A549 (cell line): ENCODE measurements at regions not wholly inside any gene's neighbourhood (a gene's known extent, or its start where the extent isn't known, plus 50 kb on each side); places are given as distances from the start of the nearest gene placed in this dataset.

ENCODE experiments used
- ATAC-seq, 2 experiments: fragments of 200-7000 bp in 1 of 2; fragments of >200 bp in 1 of 2; cut with Nextera tagmentation in 1 of 2; cut with Tn5 transposase in 1 of 2; 3 replicates each; pipeline versions ENCODE4 v1.8.0 to v1.9.1; 2018 to 2020; ENCODE audit warnings: mild to moderate bottlenecking in 1 of 2, moderate library complexity in 1 of 2
- CTCF ChIA-PET: fragments of 300-600 bp; sonication (Branson Sonifier 250); formaldehyde crosslinking; extraction: SDS; loops from one replicate; lab custom pipeline; 2021; ENCODE audit warnings: antibody characterized with exemption, inconsistent platforms; lab: Yijun Ruan, JAX
- POLR2A ChIA-PET: fragments of 350-600 bp; formaldehyde crosslinking; extraction: SDS; loops from one replicate; lab custom pipeline; 2021; ENCODE audit warnings: antibody characterized with exemption, inconsistent platforms; lab: Yijun Ruan, JAX
- DNase-seq, 2 experiments: peaks; one replicate each; pipeline versions ENCODE4 v3.0.0 to v3.0.0-alpha.2; 2011 to 2016; ENCODE audit warnings: low read depth in 1 of 2, low spot score in 1 of 2
- FAIRE-seq: peaks from 2 replicates; lab custom pipeline; 2011; peaks lifted over from hg19 to GRCh38; lab: Jason Lieb, UNC
- H3K27ac ChIP-seq, 2 experiments: fragments of >200 bp; sonication (Bioruptor Twin); formaldehyde crosslinking; 3 replicates each; pipeline ENCODE4 v1.5.1; 2016 to 2017
- H3K4me1 ChIP-seq: fragments of >200 bp; sonication (Bioruptor Twin); formaldehyde crosslinking; 3 replicates; pipeline ENCODE4 v1.6.1; 2016
- H3K4me2 ChIP-seq: fragments of >200 bp; sonication (Bioruptor Twin); formaldehyde crosslinking; 3 replicates; pipeline ENCODE4 v1.6.1; 2016
- H3K4me3 ChIP-seq: fragments of >200 bp; sonication (Bioruptor Twin); formaldehyde crosslinking; 3 replicates; pipeline ENCODE4 v1.5.1; 2016
- H3K9me3 ChIP-seq: fragments of >200 bp; sonication (Bioruptor Twin); formaldehyde crosslinking; 3 replicates; pipeline ENCODE4 v1.6.1; 2016
- BCL3 ChIP-seq: fragments of >200 bp; sonication (Bioruptor Twin); formaldehyde crosslinking; IDR thresholded peaks from 3 replicates; pipeline ENCODE4 v1.6.1; 2016
- CBX8 ChIP-seq: fragments of 200-600 bp; sonication (generic); IDR thresholded peaks from 2 replicates; pipeline ENCODE4 v1.6.1; 2016
- CTCF ChIP-seq: fragments of >200 bp; sonication (Bioruptor Twin); formaldehyde crosslinking; IDR thresholded peaks from 3 replicates; pipeline ENCODE4 v1.5.1; 2016
- EHF ChIP-seq: fragments of 250-450 bp; sonication (Bioruptor Pico); IDR thresholded peaks from 2 replicates; pipeline ENCODE4 v1.5.0; 2020; ENCODE audit warnings: mild to moderate bottlenecking
- ELK1 ChIP-seq: fragments of 150-350 bp; IDR thresholded peaks from 2 replicates; pipeline ENCODE4 v1.6.1; 2014; ENCODE audit warnings: low read depth, mild to moderate bottlenecking, low read length
- EP300 ChIP-seq, 2 experiments: fragments of >200 bp; sonication (Bioruptor Twin); formaldehyde crosslinking; IDR thresholded peaks; 2 replicates in 1 of 2; 3 replicates in 1 of 2; pipeline ENCODE4 v1.6.1; 2016 to 2017
- HDAC2 ChIP-seq: fragments of 200-600 bp; sonication (generic); IDR thresholded peaks from 2 replicates; pipeline ENCODE4 v1.6.1; 2016
- HES2 ChIP-seq: fragments of >200 bp; sonication (Bioruptor Twin); formaldehyde crosslinking; IDR thresholded peaks from 2 replicates; pipeline ENCODE4 v1.6.1; 2016
- HEYL ChIP-seq: fragments of 250-450 bp; sonication (Bioruptor Pico); IDR thresholded peaks from 2 replicates; pipeline ENCODE4 v1.8.0; 2021; ENCODE audit warnings: mild to moderate bottlenecking, moderate library complexity
- HOXA7 ChIP-seq: fragments of 250-450 bp; sonication (Bioruptor Pico); IDR thresholded peaks from 2 replicates; pipeline ENCODE4 v1.5.0; 2020; ENCODE audit warnings: mild to moderate bottlenecking, moderate library complexity
- HOXB13 ChIP-seq: fragments of 250-450 bp; sonication (Bioruptor Pico); IDR thresholded peaks from 2 replicates; pipeline ENCODE4 v1.5.0; 2020; ENCODE audit warnings: low read depth, mild to moderate bottlenecking, moderate library complexity
- JUN ChIP-seq, 2 experiments: fragments of >200 bp; sonication (Bioruptor Twin); formaldehyde crosslinking; IDR thresholded peaks; 2 replicates in 1 of 2; 3 replicates in 1 of 2; pipeline ENCODE4 v1.6.1; 2016 to 2017
- KDM1A ChIP-seq: fragments of 200-600 bp; sonication (generic); IDR thresholded peaks from 2 replicates; pipeline ENCODE4 v1.6.1; 2016; ENCODE audit warnings: low read depth, mild to moderate bottlenecking
- KDM5A ChIP-seq: fragments of 200-600 bp; sonication (generic); IDR thresholded peaks from 2 replicates; pipeline ENCODE4 v1.6.1; 2016; ENCODE audit warnings: antibody characterized with exemption, mild to moderate bottlenecking
- MAX ChIP-seq: IDR thresholded peaks from 2 replicates; pipeline ENCODE4 v1.6.1; 2012
- NPAS2 ChIP-seq: fragments of 250-450 bp; sonication (Bioruptor Pico); IDR thresholded peaks from 2 replicates; pipeline ENCODE4 v1.8.0; 2022; ENCODE audit warnings: mild to moderate bottlenecking, moderate library complexity, borderline replicate concordance
- NR3C1 ChIP-seq: fragments of >200 bp; sonication (Bioruptor Twin); formaldehyde crosslinking; IDR thresholded peaks from 3 replicates; pipeline ENCODE4 v1.6.1; 2017
- PBX3 ChIP-seq: IDR thresholded peaks from 2 replicates; pipeline ENCODE4 v1.6.1; 2012
- POLR2A ChIP-seq: IDR thresholded peaks from 2 replicates; pipeline ENCODE4 v1.6.1; 2012; ENCODE audit warnings: mild to moderate bottlenecking, low read length
- RARB ChIP-seq: fragments of 250-450 bp; sonication (Bioruptor Pico); IDR thresholded peaks from 2 replicates; pipeline ENCODE4 v1.8.0; 2021; ENCODE audit warnings: mild to moderate bottlenecking, moderate library complexity
- REST ChIP-seq: fragments of 200-600 bp; sonication (generic); IDR thresholded peaks from 2 replicates; pipeline ENCODE4 v1.6.1; 2016; ENCODE audit warnings: antibody characterized with exemption, mild to moderate bottlenecking, moderate library complexity
- RNF2 ChIP-seq: fragments of 200-600 bp; sonication (generic); IDR thresholded peaks from 2 replicates; pipeline ENCODE4 v1.6.1; 2016; ENCODE audit warnings: low read depth, mild to moderate bottlenecking, antibody characterized with exemption, moderate library complexity, borderline replicate concordance
- SMC3 ChIP-seq: fragments of >200 bp; sonication (Bioruptor Twin); formaldehyde crosslinking; IDR thresholded peaks from 3 replicates; pipeline ENCODE4 v1.6.1; 2018; ENCODE audit warnings: inconsistent platforms
- SREBF2 ChIP-seq: fragments of 450-650 bp; IDR thresholded peaks from 2 replicates; pipeline ENCODE4 v1.6.1; 2014; ENCODE audit warnings: mild to moderate bottlenecking, moderate library complexity
- TFCP2L1 ChIP-seq: fragments of 250-450 bp; sonication (Bioruptor Pico); IDR thresholded peaks from 2 replicates; pipeline ENCODE4 v1.5.0; 2021; ENCODE audit warnings: mild to moderate bottlenecking
- ZC3H11A ChIP-seq: fragments of 450-650 bp; IDR thresholded peaks from 2 replicates; pipeline ENCODE4 v1.6.1; 2014; ENCODE audit warnings: antibody characterized with exemption, mild to moderate bottlenecking
- ZFP36 ChIP-seq: fragments of 450-650 bp; IDR thresholded peaks from 2 replicates; pipeline ENCODE4 v1.6.1; 2014; ENCODE audit warnings: borderline replicate concordance; ENCODE audit not compliant: partially characterized antibody
- WGBS: methylation state at CpG from one replicate; pipeline ENCODE4 v1.1.6; 2017; ENCODE audit errors: missing lambda C conversion rate; 5-methylcytosine and 5-hydroxymethylcytosine counted together

- H3K9me3 ChIP-seq, result no peaks in the 10 kb centered on the region
- ATAC-seq (no peak), FAIRE-seq (no peak), DNase-seq (no peak)
- no peak overlapping the region for H3K27ac ChIP-seq
- no peaks in the 10 kb centered on the region for H3K4me1 ChIP-seq
- CTCF ChIA-PET, result no interaction called here
- POLR2A ChIA-PET, result no interaction called here
- no peak overlapping the region for H3K4me3 ChIP-seq
- 60% methylated on average over 1 of the region's 1 CpG for WGBS
- TF ChIP-seq HOXB13 (CRISPR knock-in tag), result no peak
- no peak for TF ChIP-seq POLR2A
- TF ChIP-seq KDM1A, result no peak
- no peak for TF ChIP-seq SMC3
- no peak for TF ChIP-seq NR3C1
- TF ChIP-seq REST, result no peak
- TF ChIP-seq EHF (CRISPR knock-in tag), result no peak
- TF ChIP-seq HEYL (CRISPR knock-in tag), result no peak
- no peak for TF ChIP-seq PBX3
- TF ChIP-seq KDM5A, result no peak
- TF ChIP-seq ZFP36, result no peak
- no peak for TF ChIP-seq TFCP2L1
- no peak for TF ChIP-seq HDAC2
- TF ChIP-seq CBX8, result no peak
- no peak for TF ChIP-seq HOXA7 (CRISPR knock-in tag)
- no peak for TF ChIP-seq JUN (IDR thresholded peaks at IDR 0.05)
- TF ChIP-seq NPAS2, result no peak
- TF ChIP-seq EP300 (IDR thresholded peaks at IDR 0.05), result no peak
- no peak for TF ChIP-seq BCL3
- TF ChIP-seq HES2, result no peak
- no peak overlapping the region for H3K4me2 ChIP-seq
These were observed 144.4 kb downstream of the KCNRG start for GRCh38 chr13:50159607-50160006.

GRCh38 chr13:50161052-50161451 lies 145.8 kb downstream of the KCNRG start:
- POLR2A ChIA-PET, result no interaction called here
- DNase-seq, result no peak
- WGBS, result 38% methylated on average over 2 of the region's 2 CpGs

More at GRCh38 chr13:50161052-50161451, 145.8 kb downstream of the KCNRG start:
- no peak overlapping the region for H3K4me3 ChIP-seq
- CTCF ChIA-PET, result interaction anchor here (1.6 kb wide), 1 partner anchor 751 kb away, joined by 4 read pairs; no protein-coding TSS in a partner anchor
- no peaks in the 10 kb centered on the region for H3K4me1 ChIP-seq
- no peak for ATAC-seq
- no peaks in the 10 kb centered on the region for H3K9me3 ChIP-seq
- no peak for FAIRE-seq
- no peak overlapping the region for H3K4me2 ChIP-seq
- TF ChIP-seq RNF2 (no peak), CTCF (no peak), ZC3H11A (no peak), HEYL (CRISPR knock-in tag) (no peak), RARB (no peak), ELK1 (no peak), SREBF2 (no peak), MAX (no peak)
- no peak overlapping the region for H3K27ac ChIP-seq
